ENCODE measurements at regions not wholly inside any gene's neighbourhood (a gene's known extent, or its start where the extent isn't known, plus 50 kb on each side); places are given as distances from the start of the nearest gene placed in this dataset.

- intact Hi-C loops (cut with micrococcal nuclease; ENCODE audit: unreplicated experiment): no loop called here
- no peak overlapping the region for H3K27ac ChIP-seq (ENCODE audit: low read depth, low read length, poor library complexity, severe bottlenecking)
- H3K36me3 ChIP-seq (ENCODE audit: insufficient read depth, low read length, poor library complexity, severe bottlenecking): no peaks in the 10 kb centered on the region
- H3K9me3 ChIP-seq (ENCODE audit: low read depth, low read length, poor library complexity, severe bottlenecking): no peaks in the 10 kb centered on the region
- ChIA-PET POLR2A (ENCODE audit: low non-redundant PET) (no interaction called here), CTCF (no interaction called here)
- TF ChIP-seq CTCF (conservative IDR thresholded peaks at IDR 0.05; ENCODE audit: low read depth, low read length) (no peak), EZH2 (IDR thresholded peaks at IDR 0.05; ENCODE audit: borderline replicate concordance, low read depth, low read length, poor library complexity, severe bottlenecking) (no peak)
- H3K4me1 ChIP-seq (ENCODE audit: insufficient read depth, low read length, poor library complexity, severe bottlenecking): no peaks in the 10 kb centered on the region
- H3K27me3 ChIP-seq (replicated peaks; ENCODE audit: insufficient read depth, low read depth, low read length, poor library complexity): no peaks in the 10 kb centered on the region
- BruUV-seq (replicated peaks): no TSS peak
- no peak overlapping the region for H3K4me3 ChIP-seq (ENCODE audit: low read depth, low read length, poor library complexity, severe bottlenecking)
- no peak for DNase-seq (ENCODE audit: low spot score)
Observed at GRCh38 chr13:90397503-90397902, 950.0 kb upstream of the MIR17HG start.

- no peaks in the 10 kb centered on the region for H3K9me3 ChIP-seq (ENCODE audit: low read depth, low read length, poor library complexity, severe bottlenecking)
- intact Hi-C loops (cut with micrococcal nuclease; ENCODE audit: unreplicated experiment): no loop called here
- CTCF ChIA-PET: no interaction called here
- H3K36me3 ChIP-seq (ENCODE audit: insufficient read depth, low read length, poor library complexity, severe bottlenecking): no peaks in the 10 kb centered on the region
- no peaks in the 10 kb centered on the region for H3K27me3 ChIP-seq (replicated peaks; ENCODE audit: insufficient read depth, low read depth, low read length, poor library complexity)
- DNase-seq (ENCODE audit: low spot score): no peak
- POLR2A ChIA-PET (ENCODE audit: low non-redundant PET): no interaction called here
- no peak for TF ChIP-seq EZH2 (IDR thresholded peaks at IDR 0.05; ENCODE audit: borderline replicate concordance, low read depth, low read length, poor library complexity, severe bottlenecking)
- TF ChIP-seq CTCF (conservative IDR thresholded peaks at IDR 0.05; ENCODE audit: low read depth, low read length): no peak
- H3K27ac ChIP-seq (ENCODE audit: low read depth, low read length, poor library complexity, severe bottlenecking): no peak overlapping the region
- no TSS peak for BruUV-seq (replicated peaks)
- no peaks in the 10 kb centered on the region for H3K4me1 ChIP-seq (ENCODE audit: insufficient read depth, low read length, poor library complexity, severe bottlenecking)
- no peak overlapping the region for H3K4me3 ChIP-seq (ENCODE audit: low read depth, low read length, poor library complexity, severe bottlenecking)
Observed at GRCh38 chr13:90400372-90400771, 947.1 kb upstream of the MIR17HG start.

- H3K9me3 ChIP-seq (ENCODE audit: low read depth, low read length, poor library complexity, severe bottlenecking): no peaks in the 10 kb centered on the region
- TF ChIP-seq CTCF (conservative IDR thresholded peaks at IDR 0.05; ENCODE audit: low read depth, low read length) (no peak), EZH2 (IDR thresholded peaks at IDR 0.05; ENCODE audit: borderline replicate concordance, low read depth, low read length, poor library complexity, severe bottlenecking) (no peak)
- intact Hi-C loops (cut with micrococcal nuclease; ENCODE audit: unreplicated experiment): no loop called here
- H3K4me1 ChIP-seq (ENCODE audit: insufficient read depth, low read length, poor library complexity, severe bottlenecking): no peaks in the 10 kb centered on the region
- ChIA-PET CTCF (no interaction called here), POLR2A (ENCODE audit: low non-redundant PET) (no interaction called here)
- no TSS peak for BruUV-seq (replicated peaks)
- no peaks in the 10 kb centered on the region for H3K27me3 ChIP-seq (replicated peaks; ENCODE audit: insufficient read depth, low read depth, low read length, poor library complexity)
- no peak for DNase-seq (ENCODE audit: low spot score)
- H3K4me3 ChIP-seq (ENCODE audit: low read depth, low read length, poor library complexity, severe bottlenecking): no peak overlapping the region
- H3K27ac ChIP-seq (ENCODE audit: low read depth, low read length, poor library complexity, severe bottlenecking): no peak overlapping the region
- H3K36me3 ChIP-seq (ENCODE audit: insufficient read depth, low read length, poor library complexity, severe bottlenecking): no peaks in the 10 kb centered on the region
Observed at GRCh38 chr13:90401150-90401549, 946.3 kb upstream of the MIR17HG start.

Data from A673 (cell line).